ENCODE measurements at regions not wholly inside any gene's neighbourhood (a gene's known extent, or its start where the extent isn't known, plus 50 kb on each side); places are given as distances from the start of the nearest gene placed in this dataset.

- Mint-ChIP-seq H3K4me3 (ENCODE audit: unreplicated experiment) (no peak overlapping the region), H3K4me1 (ENCODE audit: low read depth, unreplicated experiment) (no peaks in the 10 kb centered on the region), H3K27me3 (ENCODE audit: unreplicated experiment) (no peaks in the 10 kb centered on the region), H3K36me3 (ENCODE audit: unreplicated experiment) (no peaks in the 10 kb centered on the region), H3K9me3 (ENCODE audit: unreplicated experiment) (no peaks in the 10 kb centered on the region), H3K27ac (ENCODE audit: unreplicated experiment) (no peak overlapping the region)
- no peak for DNase-seq
- TF ChIP-seq CTCF (IDR thresholded peaks at IDR 0.05; ENCODE audit: partially characterized antibody, unreplicated experiment): no peak
Measured at GRCh38 chr11:28819741-28820140, 711.6 kb downstream of the METTL15 start.

GRCh38 chr11:28815110-28815509 lies 706.9 kb downstream of the METTL15 start:
- H3K4me1 Mint-ChIP-seq (ENCODE audit: low read depth, unreplicated experiment): no peaks in the 10 kb centered on the region
- no peak overlapping the region for H3K27ac Mint-ChIP-seq (ENCODE audit: unreplicated experiment)

GRCh38 chr11:28808771-28809170 lies 700.6 kb downstream of the METTL15 start:
- TF ChIP-seq CTCF (IDR thresholded peaks at IDR 0.05; ENCODE audit: partially characterized antibody, unreplicated experiment): no peak
- no peak overlapping the region for H3K4me3 Mint-ChIP-seq (ENCODE audit: unreplicated experiment)

More at GRCh38 chr11:28815110-28815509, 706.9 kb downstream of the METTL15 start:
- H3K9me3 Mint-ChIP-seq (ENCODE audit: unreplicated experiment): no peaks in the 10 kb centered on the region
- no peak for DNase-seq
- no peaks in the 10 kb centered on the region for H3K36me3 Mint-ChIP-seq (ENCODE audit: unreplicated experiment)
- no peaks in the 10 kb centered on the region for H3K27me3 Mint-ChIP-seq (ENCODE audit: unreplicated experiment)
- no peak for TF ChIP-seq CTCF (IDR thresholded peaks at IDR 0.05; ENCODE audit: partially characterized antibody, unreplicated experiment)
- no peak overlapping the region for H3K4me3 Mint-ChIP-seq (ENCODE audit: unreplicated experiment)

GRCh38 chr11:28799316-28799715 lies 691.1 kb downstream of the METTL15 start:
- no peaks in the 10 kb centered on the region for H3K4me1 Mint-ChIP-seq (ENCODE audit: low read depth, unreplicated experiment)
- H3K27me3 Mint-ChIP-seq (ENCODE audit: unreplicated experiment): peaks cover 6% of the 10 kb centered on the region
- no peak for DNase-seq
- H3K4me3 Mint-ChIP-seq (ENCODE audit: unreplicated experiment): no peak overlapping the region
- TF ChIP-seq CTCF (IDR thresholded peaks at IDR 0.05; ENCODE audit: partially characterized antibody, unreplicated experiment): no peak
- H3K27ac Mint-ChIP-seq (ENCODE audit: unreplicated experiment): no peak overlapping the region
- H3K36me3 Mint-ChIP-seq (ENCODE audit: unreplicated experiment): no peaks in the 10 kb centered on the region
- H3K9me3 Mint-ChIP-seq (ENCODE audit: unreplicated experiment): no peaks in the 10 kb centered on the region

More at GRCh38 chr11:28808771-28809170, 700.6 kb downstream of the METTL15 start:
- Mint-ChIP-seq H3K4me1 (ENCODE audit: low read depth, unreplicated experiment) (peaks cover 6% of the 10 kb centered on the region), H3K9me3 (ENCODE audit: unreplicated experiment) (no peaks in the 10 kb centered on the region), H3K36me3 (ENCODE audit: unreplicated experiment) (no peaks in the 10 kb centered on the region), H3K27me3 (ENCODE audit: unreplicated experiment) (no peaks in the 10 kb centered on the region), H3K27ac (ENCODE audit: unreplicated experiment) (no peak overlapping the region)
- no peak for DNase-seq

GRCh38 chr11:28798286-28798685 lies 690.1 kb downstream of the METTL15 start:
- H3K4me1 Mint-ChIP-seq (ENCODE audit: low read depth, unreplicated experiment): no peaks in the 10 kb centered on the region
- peaks cover 6% of the 10 kb centered on the region for H3K27me3 Mint-ChIP-seq (ENCODE audit: unreplicated experiment)
- H3K27ac Mint-ChIP-seq (ENCODE audit: unreplicated experiment): no peak overlapping the region
- no peak for TF ChIP-seq CTCF (IDR thresholded peaks at IDR 0.05; ENCODE audit: partially characterized antibody, unreplicated experiment)
- no peak for DNase-seq
- H3K36me3 Mint-ChIP-seq (ENCODE audit: unreplicated experiment): no peaks in the 10 kb centered on the region
- H3K9me3 Mint-ChIP-seq (ENCODE audit: unreplicated experiment): no peaks in the 10 kb centered on the region
- no peak overlapping the region for H3K4me3 Mint-ChIP-seq (ENCODE audit: unreplicated experiment)

All from glutamatergic neuron (in vitro differentiated cells).